ENCODE measurements at regions not wholly inside any gene's neighbourhood (a gene's known extent, or its start where the extent isn't known, plus 50 kb on each side); places are given as distances from the start of the nearest gene placed in this dataset.
A peak's percentile ranks its signal among the peaks of the same experiment; 100 is the strongest.

DNA sequence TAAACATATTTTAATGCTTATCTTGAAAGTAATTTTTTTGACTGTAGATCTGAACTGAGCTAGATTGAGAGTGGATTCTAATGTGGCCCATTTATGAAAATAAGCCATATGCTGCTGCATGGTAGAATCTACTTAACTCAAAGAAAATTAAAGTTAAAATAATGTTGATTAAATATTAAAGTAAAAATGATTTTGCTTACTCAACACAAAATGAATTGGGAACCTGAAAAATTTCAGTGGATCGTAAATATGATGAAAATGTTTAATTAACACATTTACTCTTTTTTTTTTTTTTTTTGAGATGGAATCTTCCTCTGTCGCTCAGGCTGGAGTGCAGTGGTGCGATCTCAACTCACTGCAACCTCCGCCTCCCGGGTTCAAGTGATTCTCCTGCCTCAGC is 144.5 kb upstream of the HMGN3 start:
- no peak overlapping the region for H3K4me3 ChIP-seq (ENCODE audit: low read depth, low read length)
- TF ChIP-seq, protein P1, sequence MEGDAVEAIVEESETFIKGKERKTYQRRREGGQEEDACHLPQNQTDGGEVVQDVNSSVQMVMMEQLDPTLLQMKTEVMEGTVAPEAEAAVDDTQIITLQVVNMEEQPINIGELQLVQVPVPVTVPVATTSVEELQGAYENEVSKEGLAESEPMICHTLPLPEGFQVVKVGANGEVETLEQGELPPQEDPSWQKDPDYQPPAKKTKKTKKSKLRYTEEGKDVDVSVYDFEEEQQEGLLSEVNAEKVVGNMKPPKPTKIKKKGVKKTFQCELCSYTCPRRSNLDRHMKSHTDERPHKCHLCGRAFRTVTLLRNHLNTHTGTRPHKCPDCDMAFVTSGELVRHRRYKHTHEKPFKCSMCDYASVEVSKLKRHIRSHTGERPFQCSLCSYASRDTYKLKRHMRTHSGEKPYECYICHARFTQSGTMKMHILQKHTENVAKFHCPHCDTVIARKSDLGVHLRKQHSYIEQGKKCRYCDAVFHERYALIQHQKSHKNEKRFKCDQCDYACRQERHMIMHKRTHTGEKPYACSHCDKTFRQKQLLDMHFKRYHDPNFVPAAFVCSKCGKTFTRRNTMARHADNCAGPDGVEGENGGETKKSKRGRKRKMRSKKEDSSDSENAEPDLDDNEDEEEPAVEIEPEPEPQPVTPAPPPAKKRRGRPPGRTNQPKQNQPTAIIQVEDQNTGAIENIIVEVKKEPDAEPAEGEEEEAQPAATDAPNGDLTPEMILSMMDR (IDR thresholded peaks at IDR 0.05; ENCODE audit: insufficient read depth, low read depth, low read length, missing control alignments), result no peak
- no peak for DNase-seq (ENCODE audit: low read depth)

DNA sequence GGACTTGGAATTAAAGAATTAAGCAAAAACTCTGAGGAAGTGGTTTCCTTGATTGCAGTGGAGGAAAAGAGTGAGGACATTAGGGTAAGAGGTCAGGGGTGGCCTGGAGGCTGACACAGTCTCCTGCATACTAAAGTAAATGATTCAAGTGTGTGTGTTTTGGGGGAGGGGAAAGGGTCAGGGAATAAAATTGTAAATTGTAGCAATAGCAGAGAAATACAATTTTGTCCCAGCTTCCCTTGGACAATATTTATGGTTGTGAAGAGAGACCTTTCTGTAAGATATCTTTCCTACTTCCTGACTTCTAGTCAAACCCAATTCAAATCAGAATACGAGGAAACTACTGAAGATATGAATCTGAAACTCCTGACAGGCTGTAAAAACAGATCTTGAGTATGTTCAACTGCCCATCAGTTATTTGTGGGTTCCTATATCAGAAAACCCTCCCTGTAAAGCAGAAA is 143.4 kb upstream of the HMGN3 start:
- peak; percentile 28 for DNase-seq (ENCODE audit: low read depth)
- H3K4me3 ChIP-seq (ENCODE audit: low read depth, low read length), result no peak overlapping the region
- TF ChIP-seq, protein P1 (IDR thresholded peaks at IDR 0.05; ENCODE audit: insufficient read depth, low read depth, low read length, missing control alignments), result no peak

DNA sequence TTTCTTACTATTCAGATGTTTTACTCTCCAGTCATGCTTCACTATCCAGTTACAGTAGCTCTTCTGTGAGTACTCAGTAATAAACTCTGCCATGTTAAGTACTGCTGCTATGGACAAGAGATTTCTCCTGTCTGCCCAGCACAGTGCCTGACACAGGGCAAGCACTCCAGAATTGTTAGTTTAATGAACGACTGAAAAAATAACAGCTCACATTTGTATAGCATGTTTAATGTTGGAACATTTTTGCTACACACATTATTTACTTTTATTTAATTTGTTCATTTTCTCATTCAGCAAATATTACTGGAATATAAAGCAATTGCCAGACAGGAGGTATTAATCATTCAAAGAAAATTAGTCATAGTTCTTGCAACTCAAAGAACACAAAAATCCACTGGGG is 142.6 kb upstream of the HMGN3 start:
- no peak for DNase-seq (ENCODE audit: low read depth)
- TF ChIP-seq, protein P1 (IDR thresholded peaks at IDR 0.05; ENCODE audit: insufficient read depth, low read depth, low read length, missing control alignments), result no peak
- H3K4me3 ChIP-seq (ENCODE audit: low read depth, low read length), result no peak overlapping the region

DNA sequence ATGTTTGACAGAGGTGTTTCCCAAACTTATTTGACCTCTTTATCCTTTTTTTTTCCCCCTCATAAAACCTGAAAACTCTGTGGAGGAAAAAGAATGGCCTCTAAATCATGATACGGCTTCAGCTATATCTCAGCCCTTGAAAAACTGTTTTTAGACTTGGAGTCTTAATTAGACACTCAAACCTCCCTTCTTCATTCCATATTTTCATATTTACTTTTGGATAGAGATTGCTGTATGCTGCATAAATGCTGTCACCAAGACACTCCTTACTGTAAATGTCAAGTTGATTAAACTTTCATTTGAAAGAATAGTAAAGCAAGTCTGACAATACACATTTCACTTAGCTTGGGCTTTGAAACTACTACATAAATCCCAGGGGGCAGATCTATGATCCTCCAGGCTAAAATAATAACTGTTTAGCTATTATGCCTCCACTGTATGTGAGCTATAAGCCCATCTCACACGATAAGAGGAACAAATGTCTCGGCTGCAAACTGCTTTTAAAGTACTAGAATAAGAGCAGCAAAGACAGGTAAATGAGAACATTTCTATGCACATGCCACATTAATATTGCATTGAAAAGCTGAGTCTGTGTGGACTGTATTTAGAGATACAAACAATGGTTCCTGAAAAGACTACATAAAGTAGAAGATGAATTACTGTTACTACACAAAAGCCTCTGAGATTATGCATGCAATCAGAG is 141.3 kb upstream of the HMGN3 start:
- no peak overlapping the region for H3K4me3 ChIP-seq (ENCODE audit: low read depth, low read length)
- no peak for DNase-seq (ENCODE audit: low read depth)
- TF ChIP-seq, protein P1 (IDR thresholded peaks at IDR 0.05; ENCODE audit: insufficient read depth, low read depth, low read length, missing control alignments), result no peak

DNA sequence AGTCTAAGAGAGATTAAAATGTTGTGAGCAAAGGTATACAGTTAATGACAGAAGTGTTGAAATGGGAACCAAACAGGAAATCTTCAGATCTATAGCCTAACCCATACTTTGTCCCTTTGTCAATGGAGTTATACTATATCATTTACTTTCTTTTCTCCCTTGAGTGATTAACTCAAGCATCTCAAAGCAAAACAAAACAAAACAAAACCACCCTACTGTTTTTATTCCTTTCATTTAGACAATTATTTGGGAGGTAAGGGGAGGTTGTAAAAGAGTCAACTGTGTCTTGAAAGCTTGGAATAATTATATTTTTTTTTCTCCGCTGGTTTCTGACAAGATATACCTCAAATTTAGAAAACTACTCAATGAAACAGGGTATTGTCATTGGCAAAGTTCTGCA is 139.8 kb upstream of the HMGN3 start:
- no peak for DNase-seq (ENCODE audit: low read depth)
- TF ChIP-seq, protein P1 (IDR thresholded peaks at IDR 0.05; ENCODE audit: insufficient read depth, low read depth, low read length, missing control alignments), result no peak
- no peak overlapping the region for H3K4me3 ChIP-seq (ENCODE audit: low read depth, low read length)

DNA sequence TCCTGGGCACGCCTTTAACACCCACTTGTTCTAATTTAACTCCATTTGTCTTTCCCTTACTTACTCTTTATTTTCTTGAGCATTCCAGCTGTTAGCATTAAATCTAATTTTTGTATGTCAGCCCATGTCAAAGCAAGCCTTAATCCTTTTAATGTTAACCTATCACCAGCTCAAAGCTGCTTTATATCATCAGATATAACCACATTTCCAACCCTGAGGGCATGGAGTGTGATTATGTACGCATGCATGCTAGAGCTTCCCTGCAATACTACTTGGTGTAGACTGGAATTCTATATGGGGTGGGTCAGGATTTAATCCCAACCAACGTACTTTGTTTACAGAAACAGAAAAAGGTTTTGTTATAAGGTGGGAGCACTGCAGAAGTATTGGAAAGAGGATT is 139.4 kb upstream of the HMGN3 start:
- DNase-seq (ENCODE audit: low read depth), result no peak
- H3K4me3 ChIP-seq (ENCODE audit: low read depth, low read length), result no peak overlapping the region
- TF ChIP-seq, protein P1 (IDR thresholded peaks at IDR 0.05; ENCODE audit: insufficient read depth, low read depth, low read length, missing control alignments), result no peak

DNA sequence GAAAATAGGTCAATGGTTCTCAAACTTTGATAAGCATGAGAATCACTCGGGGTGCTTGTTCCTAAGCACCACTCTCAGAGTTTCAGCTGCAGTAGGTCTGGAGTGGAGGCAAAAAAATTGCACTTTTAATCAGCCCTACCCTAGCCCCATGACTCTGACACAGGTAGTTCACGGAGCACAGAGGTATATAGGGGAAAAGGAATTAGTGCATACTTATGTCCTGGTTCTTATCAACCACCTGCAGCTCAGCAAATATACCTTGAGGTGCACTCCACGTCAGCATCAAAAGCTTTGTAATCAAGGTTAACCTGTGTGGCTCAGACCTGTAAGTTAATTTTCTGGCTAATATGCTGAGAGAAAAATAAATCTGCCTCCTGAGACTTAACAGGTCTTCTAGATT is 138.8 kb upstream of the HMGN3 start:
- no peak overlapping the region for H3K4me3 ChIP-seq (ENCODE audit: low read depth, low read length)
- TF ChIP-seq, protein P1 (IDR thresholded peaks at IDR 0.05; ENCODE audit: insufficient read depth, low read depth, low read length, missing control alignments), result no peak
- DNase-seq (ENCODE audit: low read depth), result no peak
